Stimulated activated CD8-positive, alpha-beta memory T cell treated with anti-CD3 and anti-CD28 coated beads, Interleukin-7, amount 100 ng/mL, for 1 hour (primary cell): ENCODE measurements at regions not wholly inside any gene's neighbourhood (a gene's known extent, or its start where the extent isn't known, plus 50 kb on each side); places are given as distances from the start of the nearest gene placed in this dataset.
"Not testable (repeated sequence)": the region's sequence is repeated elsewhere in the genome, so short reads cannot be mapped to it uniquely, and the experiment has no call there.

Source experiments
- DNase-seq, 2 donors: peaks; one replicate each; pipeline ENCODE4 v3.0.0-alpha.2; 2020; ENCODE audit warnings: low read depth in 2 of 2

DNA sequence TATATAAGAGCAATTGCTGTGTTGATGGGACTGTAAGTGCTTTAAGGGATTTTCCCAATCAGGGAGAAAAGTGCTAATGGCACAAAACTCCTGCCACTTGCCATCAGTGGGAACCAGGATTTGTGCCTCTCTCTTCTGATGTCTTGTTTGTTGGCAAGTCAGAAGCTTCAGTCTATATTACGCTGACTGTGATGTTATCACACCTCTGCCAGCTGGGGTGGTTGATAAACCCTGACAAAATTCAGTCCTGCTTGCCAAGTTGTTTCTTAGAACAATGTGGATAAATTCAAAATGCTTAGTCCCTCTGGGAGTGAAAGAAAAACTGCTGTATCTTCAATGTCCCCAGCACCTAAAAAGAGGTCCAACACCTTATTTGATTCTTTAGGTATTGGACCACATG lies 161.4 kb upstream of the FBXL7 start:
- DNase-seq, result no peak

DNA sequence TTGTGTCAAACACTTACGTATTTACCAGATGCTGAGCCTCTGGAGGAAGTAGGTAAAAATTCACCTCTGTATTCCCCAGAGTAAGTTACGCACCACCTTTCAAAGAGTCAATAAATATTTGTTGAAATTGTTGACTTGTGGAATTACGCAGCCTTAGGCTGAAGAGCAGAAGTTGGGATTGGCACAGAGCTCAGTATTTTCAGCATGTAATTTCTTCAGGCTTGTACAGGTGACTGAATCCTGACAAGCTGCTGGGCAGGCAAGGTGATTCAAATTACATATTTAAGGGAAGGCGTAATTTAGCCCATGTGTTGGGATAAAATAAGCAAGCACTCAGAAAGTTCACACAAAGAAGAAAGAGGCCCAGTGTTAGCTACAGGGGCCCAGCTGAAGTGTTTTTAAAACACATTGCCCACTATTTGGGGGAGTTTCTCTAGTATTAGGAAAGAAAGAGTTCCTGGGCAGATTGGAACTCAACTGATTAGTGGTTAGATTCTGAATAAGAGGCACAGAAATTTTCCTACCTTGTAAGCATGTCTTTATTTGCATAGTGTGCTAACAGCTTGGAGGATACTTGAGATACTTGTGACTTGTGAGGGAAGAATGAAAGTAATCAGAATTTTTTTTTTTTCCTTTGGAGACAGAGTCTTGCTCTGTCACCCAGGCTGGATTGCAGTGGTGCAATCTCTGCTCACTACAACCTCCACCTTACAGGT lies 165.3 kb upstream of the FBXL7 start:
- no peak for DNase-seq

DNA sequence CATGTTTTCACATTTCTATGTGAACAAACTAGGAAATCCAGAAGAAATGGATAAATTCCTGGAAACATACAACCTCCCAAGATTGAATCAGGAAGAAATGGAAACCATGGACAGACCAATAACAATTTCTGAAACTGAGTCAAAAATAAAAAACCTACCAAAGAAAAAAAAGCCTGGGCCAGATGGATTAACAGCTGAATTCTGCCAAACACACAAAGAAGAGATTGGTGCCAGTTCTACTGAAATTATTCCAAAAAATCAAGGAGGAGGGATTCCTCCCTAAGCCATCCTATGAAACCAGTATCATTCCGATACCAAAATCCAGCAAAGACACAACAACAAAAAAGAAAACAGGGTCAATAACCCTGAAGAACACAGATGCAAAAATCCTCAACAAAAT lies 166.9 kb upstream of the FBXL7 start:
- no peak for DNase-seq

DNA sequence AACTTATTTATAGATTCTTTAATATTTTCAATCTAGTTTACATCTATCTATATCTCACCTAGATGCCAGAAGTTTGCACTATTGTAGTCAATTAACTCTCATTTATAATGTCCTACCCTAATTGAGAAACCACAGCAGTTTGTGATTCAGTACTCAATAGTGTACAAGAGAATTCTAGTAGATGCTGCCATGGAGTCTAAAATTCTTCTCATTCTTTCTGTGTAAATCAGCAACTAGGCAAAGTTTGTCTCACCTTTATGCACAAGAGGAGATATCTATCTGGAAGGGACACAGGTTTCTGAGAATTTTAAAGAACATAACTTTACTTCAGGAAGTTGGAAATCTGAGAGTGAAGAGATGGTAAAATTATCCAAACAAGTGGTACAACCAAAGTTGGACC lies 173.0 kb upstream of the FBXL7 start:
- no peak for DNase-seq

DNA sequence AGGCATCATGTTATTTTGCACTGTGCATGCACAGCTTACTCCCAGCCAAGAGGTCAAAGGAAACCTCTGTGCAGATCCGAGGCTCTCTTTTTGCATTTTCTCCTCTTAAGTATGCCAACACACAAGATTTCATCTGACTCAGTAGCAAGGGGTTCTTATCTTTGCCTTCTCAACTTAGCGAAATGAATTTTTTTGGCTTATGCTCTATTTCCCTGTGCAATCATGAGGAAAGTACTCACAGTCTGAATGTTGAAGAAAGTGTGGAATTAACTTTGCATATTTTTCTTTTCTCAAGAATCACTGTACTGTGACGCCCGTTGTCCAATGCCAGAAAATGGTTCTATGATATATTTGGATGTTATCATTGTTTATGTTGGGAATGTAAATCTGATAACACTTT lies 173.5 kb upstream of the FBXL7 start:
- no peak for DNase-seq

DNA sequence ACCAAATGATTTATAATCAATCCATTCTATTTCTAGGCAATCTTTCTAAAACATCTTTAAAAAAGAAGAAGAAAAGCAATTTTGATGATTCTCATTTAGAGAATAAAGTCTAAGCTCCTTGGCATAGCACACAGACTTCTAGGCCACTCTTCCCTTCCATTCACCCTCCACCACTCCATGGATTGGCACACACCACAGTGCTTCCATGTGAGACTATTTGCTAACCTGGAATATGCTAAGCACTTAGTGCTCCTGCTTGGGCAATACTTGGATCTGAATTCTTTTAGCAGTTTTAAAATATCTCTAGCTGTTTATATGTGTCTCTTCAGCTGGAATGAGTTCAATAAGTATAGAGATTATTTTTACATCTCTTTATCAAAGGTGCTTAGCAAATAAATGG lies 177.6 kb upstream of the FBXL7 start:
- DNase-seq, result no peak

DNA sequence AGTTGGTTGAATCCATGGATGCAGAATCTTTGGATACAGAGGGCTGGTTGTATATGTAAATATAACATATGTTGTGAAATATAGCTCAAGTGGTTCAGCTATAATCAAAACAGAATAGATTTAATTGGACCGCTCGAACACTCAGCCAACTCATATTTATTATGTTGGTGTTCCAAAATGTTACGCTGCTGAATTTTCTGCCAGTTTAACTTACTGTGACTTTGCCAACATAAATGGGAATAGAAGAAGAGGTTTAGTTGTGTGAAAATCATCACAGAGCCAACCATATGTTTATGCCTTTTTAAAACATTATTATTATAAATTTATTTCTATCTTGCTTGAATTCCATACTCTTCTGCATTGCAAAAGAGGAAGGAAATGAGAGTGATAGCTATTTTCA lies 178.2 kb upstream of the FBXL7 start:
- DNase-seq, result no peak

DNA sequence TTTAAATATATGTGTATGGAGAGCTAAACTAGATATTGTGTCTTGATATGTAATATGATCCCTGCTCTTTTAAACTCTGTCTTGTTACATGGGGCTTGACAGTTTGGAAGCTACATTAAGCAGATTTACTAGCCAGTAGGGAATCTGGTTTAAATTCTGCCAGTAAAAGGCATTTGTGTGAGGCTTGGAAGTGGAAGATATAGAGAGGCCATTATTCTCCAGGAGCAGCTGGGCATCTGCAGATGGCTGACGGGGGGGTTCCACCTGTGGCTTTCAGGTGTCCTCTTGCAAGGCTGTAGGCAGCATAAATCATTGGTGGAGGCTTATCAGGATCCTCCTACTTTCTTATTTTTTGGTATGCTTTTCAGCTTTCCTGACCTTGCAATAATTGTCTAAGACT lies 179.1 kb upstream of the FBXL7 start:
- DNase-seq, result no peak

DNA sequence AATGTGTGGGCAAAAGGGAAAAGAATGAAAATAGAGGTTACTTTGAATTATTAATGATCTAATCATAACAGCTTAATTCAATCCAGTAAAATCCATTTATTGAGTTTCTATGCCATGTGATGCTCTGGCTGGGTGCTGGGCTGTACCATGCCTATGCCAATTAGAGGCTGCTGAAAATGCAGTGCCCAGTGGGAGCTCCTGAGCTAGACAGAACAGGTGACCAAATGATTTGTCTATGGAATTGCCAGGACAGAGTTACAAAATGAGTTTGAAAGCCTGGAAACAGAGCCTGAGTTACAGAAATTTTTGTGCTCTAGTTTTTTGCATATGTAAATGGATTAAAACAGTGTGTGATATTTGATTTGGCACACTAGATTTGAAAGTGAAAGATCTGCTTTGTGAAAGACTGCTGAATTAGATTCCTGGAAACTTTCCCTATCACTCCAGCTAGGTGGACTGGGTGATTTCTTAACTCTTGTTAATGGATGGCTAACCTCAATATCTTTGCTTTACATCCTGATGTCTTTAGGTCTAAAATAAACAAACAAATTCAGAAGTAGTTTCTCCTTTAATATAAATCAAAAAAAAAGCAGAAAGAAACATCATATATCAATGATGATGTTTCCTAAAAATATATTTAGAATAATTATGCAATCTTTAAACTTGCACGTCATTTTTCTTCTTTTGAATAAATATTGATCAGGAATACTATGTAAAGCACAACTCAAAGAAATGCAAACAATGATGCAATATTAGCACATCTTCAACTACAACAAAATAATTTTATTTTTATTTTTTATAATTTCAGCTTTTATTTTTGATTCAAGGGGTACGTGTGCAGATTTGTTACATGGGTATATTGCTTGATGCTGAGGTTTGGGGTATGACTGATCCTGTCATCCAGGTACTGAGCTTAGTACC lies 194.8 kb upstream of the FBXL7 start:
- DNase-seq, result no peak

DNA sequence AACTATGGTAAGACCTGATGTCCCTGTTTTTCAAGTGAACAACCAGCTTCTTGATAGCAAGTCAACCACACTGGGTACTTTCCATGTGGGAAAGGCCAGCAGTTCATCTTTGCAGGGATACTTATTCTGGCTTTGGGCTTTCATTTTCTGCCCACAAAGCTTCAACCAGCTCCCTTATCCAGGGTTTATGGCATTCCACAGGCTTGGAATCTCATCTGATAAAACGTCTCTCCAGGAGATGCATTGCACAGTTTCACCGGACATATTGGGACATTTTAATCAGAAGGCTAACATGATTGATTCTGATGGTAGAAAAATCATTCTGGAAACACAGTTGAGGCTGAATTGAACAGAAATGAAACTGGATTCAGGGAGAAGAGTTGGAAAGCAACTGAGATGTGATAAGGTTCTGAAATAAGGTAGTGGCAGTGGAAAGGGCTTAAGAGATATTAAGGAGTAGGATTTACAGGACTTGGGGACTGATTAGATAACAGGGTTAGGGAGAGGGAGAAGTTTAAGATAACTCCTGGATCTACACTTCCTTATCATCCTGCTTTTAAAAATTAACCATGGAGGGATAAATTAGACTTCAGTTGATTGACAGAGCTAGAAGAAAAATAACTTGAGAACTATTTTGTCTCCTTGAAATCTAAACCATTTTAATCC lies 195.8 kb upstream of the FBXL7 start:
- DNase-seq, result no peak

DNA sequence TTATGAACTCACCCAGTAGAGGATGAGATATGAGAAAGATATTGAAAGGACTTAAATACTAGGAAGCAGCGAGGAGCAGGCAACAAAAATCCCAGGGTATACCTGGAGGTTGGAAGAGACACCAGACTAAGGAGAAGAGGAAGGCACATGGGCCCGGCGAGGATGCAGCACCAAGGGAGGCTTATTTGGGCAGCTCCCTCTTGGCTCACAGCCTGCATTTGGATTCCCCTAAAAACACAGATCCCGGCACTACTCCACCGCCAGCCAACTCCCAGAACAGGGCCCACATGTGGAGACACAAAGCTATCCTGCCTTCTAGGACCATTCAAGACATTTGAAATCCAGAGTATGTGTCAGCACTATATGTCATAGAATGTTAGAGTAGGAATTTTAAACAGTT lies 199.8 kb upstream of the FBXL7 start:
- no peak for DNase-seq

DNA sequence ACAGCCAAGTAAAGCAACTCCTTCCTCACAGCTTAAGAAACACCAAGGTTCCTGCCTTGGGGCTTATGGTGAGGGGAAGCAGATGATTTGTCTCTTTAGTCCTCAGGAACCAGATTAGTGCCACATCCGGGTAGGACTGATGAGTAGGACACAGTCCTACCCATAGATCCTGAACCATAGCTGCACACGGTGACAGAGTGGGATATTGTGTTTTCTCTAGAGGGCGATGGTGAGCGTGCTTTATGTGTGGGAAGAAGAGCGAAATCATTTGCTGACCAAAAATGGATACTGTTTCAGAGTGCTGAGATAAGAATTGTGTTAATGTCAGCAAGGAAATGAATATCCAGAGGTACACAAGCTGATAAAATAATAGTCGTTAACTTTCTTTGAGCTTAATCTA lies 209.0 kb upstream of the FBXL7 start:
- no peak for DNase-seq

DNA sequence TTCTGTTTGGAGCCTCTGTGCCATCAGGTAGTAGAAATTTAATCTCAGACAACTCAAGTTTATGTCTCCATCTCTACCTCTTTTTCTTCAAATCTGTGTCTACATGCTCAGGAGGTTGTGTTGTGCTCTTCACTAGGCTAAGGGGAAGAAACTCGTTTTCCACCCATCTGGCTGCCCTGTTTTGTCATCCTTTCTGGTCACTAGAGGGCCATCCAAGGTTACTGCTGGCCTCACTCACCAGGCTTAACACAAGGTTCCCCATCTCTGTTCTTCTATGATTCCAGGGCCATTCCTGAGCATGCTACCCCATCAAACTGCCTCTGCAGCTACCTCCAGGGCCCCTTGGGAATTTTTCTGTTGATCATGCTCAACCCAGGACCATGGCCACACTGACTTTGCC lies 213.3 kb upstream of the FBXL7 start:
- no peak for DNase-seq

DNA sequence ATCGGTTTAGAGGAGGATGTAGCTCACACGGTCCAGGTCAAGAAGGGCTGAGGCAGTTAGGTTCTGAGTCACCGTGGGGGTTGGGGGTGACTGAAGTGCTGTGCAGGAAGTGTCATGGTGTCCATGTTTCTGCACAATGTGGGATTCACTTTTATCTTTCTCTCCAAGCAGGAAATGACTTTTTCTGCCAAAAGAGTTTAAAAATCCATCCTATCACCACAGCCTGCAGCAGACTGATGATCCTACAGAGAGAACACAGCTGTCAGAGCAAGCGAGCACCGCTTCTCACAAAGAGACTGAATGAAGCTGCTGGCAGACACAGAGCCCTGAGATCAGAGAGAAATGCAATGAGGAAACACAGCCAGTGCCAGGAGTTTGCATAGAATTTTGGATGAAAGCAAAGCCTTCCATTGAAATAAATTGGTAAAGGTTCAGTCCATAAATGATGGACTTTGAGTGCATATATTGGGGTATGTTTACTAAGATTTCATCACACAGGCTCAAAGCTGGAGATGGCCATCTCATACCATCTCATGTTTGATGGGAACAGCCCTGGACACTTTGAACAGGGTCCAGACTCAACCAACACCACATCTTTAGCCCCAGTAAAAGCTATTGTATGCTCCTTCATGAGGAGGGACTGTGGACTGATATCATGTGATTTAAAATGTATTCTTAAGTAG lies 213.9 kb upstream of the FBXL7 start:
- no peak for DNase-seq

DNA sequence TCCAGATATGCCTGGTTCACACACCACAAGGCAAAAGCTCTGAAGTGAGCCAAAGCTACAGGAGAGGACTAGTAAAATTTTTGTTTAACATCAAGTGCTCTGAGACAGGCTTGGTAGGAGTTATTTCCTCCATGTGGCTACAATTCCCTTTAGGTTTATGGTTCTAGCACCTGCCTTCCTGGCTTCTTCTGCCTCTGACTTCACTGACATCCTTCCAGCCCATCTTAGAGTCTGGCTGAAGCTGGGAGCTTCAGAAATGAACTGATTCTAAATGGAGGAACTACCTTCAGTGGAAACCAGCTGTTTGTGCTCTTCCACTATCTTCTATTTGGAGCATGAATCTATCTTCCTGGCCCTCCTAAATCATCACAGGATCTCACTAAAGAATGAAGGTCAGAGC lies 215.3 kb upstream of the FBXL7 start:
- no peak for DNase-seq

DNA sequence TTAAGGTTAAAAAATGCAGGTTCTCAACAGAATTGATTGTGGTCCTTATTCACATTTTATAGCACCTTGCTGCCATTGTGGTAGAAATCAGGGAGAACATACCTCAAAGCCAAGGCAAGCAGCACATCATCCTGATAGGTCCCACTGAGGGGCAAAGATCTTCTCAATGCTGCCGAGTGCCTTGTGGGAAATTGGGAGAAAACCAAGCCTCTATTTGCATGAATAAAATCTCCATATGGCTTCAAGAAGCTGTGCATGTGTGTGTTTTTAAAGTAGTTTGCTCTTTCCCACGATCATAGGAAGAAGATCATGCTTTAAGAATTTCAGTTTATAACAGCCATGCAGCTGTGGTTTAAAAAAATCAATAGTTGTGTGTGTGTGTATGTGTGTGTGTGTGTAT lies 216.9 kb upstream of the FBXL7 start:
- no peak for DNase-seq

DNA sequence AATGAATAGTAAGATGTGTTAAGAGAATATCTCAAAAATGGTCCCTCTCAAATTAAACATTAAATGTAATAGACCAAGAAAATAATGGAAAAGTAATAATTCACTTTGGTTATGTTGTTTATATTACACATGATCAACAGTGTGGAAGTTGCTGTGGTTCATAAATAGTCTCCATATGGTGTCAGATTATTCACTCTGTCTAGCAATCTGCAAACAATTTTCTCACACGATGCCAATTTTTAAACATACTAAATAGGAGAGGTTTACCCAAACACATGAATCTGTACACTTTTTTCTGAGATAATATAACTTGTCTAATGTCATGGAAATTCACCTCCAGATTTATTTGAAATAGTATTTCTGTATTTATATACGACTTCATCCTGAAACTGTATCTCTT lies 217.4 kb upstream of the FBXL7 start:
- DNase-seq, result no peak

DNA sequence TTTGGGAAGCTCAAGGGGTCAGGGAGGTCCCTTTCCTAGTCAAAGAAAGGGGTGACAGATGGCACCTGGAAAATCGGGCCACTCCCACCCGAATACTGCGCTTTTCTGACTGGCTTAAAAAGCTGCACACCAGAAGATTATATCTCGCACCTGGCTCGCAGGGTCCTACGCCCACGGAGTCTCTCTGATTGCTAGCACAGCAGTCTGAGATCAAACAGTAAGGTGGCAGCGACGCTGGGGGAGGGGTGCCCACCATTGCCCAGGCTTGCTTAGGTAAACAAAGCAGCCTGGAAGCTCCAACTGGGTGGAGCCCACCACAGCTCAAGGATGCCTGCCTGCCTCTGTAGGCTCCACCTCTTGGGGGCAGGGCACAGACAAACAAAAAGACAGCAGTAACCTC lies 228.4 kb upstream of the FBXL7 start:
- DNase-seq, result not testable (repeated sequence)

DNA sequence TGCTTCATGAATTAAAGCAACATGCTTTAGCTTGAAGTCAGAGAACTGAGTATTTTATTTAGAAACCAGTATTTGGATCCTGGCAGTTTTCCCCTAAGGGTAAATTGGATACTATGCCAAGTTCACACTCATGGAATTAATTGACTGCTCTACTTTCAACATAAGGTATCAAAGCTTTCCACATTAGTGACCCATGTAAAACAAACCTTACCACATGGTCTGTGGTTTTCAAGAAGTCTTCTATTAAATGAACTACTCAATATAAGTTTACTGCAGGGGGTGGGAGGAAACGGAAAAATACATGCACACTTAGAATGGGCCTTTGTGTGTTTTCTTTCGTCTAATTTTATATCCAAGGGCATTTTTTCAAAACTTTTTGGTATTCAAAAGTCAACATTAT lies 232.0 kb upstream of the FBXL7 start:
- no peak for DNase-seq

DNA sequence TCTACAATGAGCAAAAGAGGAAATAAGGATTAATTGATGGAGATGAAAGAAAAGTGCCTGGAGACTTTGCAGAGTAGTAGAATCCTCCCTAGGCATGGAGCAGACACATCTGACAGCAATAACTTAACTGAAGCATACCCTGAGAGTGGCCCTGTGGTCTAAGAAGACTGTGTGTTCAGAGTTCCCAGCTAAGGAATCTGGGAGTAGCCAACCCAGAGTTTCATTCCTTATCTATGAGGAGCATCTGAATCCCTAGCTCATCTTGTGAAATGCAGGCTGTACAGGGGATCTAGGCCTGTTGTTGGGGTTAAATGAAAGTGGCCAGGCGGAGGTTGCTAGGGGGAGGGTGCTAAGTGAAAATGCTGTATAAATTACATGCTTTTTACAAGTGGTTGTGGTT lies 233.1 kb upstream of the FBXL7 start:
- no peak for DNase-seq

DNA sequence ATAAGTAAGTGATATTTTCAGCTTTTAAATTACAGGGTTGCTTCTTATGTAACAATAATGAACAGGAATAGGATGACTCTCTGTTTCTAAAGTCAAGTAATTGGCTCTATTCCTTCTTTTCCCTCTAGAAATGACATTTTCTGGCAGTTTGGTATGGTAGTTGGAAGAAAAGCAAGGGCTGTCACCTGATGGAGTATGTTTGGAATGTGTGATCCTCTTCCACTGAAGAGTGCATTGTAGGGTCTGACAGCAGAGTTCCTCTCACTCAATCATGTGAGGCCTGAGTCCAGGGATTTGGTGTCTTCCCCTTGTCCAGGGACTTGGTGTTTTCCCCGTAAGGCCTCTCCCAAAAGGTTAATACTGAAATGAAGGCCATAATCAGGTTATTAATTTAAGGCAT lies 233.8 kb upstream of the FBXL7 start:
- DNase-seq, result no peak

DNA sequence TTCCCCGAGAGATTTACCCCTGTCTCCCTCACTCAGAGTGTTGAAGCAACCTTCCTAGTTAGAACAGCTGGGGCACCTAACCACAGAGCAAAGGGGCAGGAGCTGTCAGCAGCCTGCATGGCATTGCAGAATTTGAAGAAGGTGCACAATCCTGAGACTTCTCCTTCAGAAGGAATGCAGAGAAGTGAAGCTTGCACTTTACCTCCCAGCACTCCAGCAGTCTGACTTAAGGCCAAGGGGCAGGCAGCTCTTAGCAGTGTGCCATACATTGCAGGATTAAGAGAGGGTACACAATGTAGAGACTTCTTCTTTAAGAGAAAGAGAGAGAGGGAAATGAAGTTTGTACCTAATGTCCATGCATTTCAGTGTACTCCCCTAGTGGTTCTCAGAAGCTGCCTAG lies 236.0 kb upstream of the FBXL7 start:
- no peak for DNase-seq
